Muscle of leg (tissue), 3 donors: ENCODE measurements at regions not wholly inside any gene's neighbourhood (a gene's known extent, or its start where the extent isn't known, plus 50 kb on each side); places are given as distances from the start of the nearest gene placed in this dataset.
"Not testable (repeated sequence)": the region's sequence is repeated elsewhere in the genome, so short reads cannot be mapped to it uniquely, and the experiment has no call there.

ENCODE experiments used
- DNase-seq: peaks from one replicate; pipeline ENCODE4 v3.0.0; 2013
- H3K27ac ChIP-seq: one replicate; pipeline ENCODE4 v1.5.1; 2013; ENCODE audit warnings: mild to moderate bottlenecking, low read length, control low read depth
- H3K27me3 ChIP-seq: one replicate; pipeline ENCODE4 v1.6.1; 2013; ENCODE audit warnings: low read length; ENCODE audit not compliant: control insufficient read depth, insufficient read depth
- H3K36me3 ChIP-seq: one replicate; pipeline ENCODE4 v1.6.1; 2013; ENCODE audit warnings: low read length; ENCODE audit not compliant: control insufficient read depth, insufficient read depth
- H3K4me1 ChIP-seq: one replicate; pipeline ENCODE4 v1.6.1; 2013; ENCODE audit warnings: low read length; ENCODE audit not compliant: control insufficient read depth, insufficient read depth
- H3K4me3 ChIP-seq: one replicate; pipeline ENCODE4 v1.5.1; 2013; ENCODE audit warnings: low read length, control low read depth
- H3K9me3 ChIP-seq: replicated peaks from 2 replicates; pipeline ENCODE4 v1.6.1; 2013; ENCODE audit warnings: low read depth, low read length; ENCODE audit not compliant: control insufficient read depth
- WGBS: methylation state at CpG from one replicate; pipeline ENCODE4 v1.1.5; 2013; ENCODE audit warnings: missing lambda C conversion rate; ENCODE audit not compliant: insufficient coverage; 5-methylcytosine and 5-hydroxymethylcytosine counted together

DNA sequence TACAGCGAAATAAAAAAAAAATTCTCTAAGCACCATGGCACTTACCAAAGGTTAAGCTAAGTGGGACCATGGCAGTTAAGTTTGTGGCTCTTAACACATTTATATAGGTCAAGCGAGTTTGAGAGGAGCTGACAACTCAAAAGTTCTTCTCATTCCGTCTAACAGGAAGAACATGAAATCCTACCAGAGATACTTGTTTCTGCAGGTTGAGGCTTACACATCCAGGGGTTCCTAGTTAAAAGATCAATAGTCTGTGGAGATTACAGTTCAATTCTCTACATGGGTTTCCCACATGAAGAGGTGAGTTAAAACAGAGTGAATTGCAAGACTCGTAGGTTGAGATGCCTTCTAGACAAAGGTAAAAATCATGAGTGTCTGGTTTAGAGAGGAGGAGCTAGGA lies 142.6 kb downstream of the EMP1 start:
- Histone ChIP-seq H3K36me3 (no peaks in the 10 kb centered on the region), H3K27ac (no peak overlapping the region), H3K27me3 (no peaks in the 10 kb centered on the region), H3K4me1 (no peaks in the 10 kb centered on the region), H3K4me3 (no peak overlapping the region), H3K9me3 (no peaks in the 10 kb centered on the region)
- DNase-seq: no peak
- 80% methylated on average over 1 of the region's 4 CpGs for WGBS

DNA sequence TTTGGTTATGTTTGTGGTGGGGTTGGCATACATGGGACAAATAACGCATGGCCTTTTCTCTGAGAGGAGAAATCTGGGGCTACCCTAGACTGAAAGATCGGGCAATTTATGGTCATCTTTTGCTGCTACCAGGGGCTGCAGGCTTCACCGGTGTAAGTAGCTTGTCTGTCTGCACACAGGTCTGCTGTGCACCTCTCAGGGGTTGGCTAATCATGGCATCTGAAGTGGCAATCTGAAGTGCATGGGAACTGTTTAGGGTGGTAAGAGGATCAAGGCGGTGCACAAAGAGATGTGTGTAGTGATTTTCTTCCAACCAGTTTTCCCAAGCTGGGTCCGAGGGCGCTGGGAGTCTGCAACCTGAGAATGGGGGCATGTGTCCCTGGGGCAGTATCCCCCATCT lies 141.3 kb downstream of the EMP1 start:
- Histone ChIP-seq H3K36me3 (no peaks in the 10 kb centered on the region), H3K4me1 (no peaks in the 10 kb centered on the region), H3K4me3 (no peak overlapping the region), H3K27me3 (no peaks in the 10 kb centered on the region), H3K27ac (no peak overlapping the region), H3K9me3 (no peaks in the 10 kb centered on the region)
- 96% methylated on average over 3 of the region's 6 CpGs for WGBS
- no peak for DNase-seq

DNA sequence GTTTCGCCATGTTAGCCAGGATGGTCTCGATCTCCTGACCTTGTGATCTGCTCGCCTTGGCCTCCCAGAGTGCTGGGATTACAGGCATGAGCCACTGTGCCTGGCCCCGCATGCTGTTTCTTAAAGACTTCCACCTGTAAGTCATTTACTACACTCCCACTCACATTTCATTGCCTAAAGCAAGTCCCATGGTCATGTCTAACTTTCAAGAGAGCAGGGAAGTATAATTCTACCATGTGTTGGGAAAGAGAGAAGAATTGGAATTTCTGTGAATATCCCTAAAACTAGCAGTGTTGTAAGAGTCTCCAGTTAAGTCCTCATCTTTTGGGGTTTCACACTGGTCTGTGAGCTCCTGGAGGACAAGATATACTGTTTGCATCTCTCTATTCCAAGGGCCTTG lies 139.7 kb downstream of the EMP1 start:
- no peak for DNase-seq

DNA sequence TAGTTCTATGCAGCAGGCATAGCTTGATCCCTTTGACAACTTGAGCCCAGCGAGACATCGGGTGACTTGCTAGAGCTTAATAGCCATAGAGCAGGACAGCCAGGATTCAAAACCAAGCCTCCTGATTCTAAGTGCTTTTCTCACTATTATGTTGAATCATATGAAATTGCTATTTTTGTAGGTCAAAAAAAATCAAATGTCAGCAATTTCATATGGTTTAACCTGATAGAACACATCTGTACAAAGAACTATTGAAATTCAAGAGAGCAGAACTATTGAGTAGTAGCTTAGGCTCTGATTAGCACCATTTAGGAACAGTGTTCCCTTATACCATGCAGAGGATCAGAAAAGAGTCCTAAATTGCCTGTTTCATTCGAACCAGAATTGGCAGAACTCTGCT lies 132.0 kb downstream of the EMP1 start:
- no peaks in the 10 kb centered on the region for H3K9me3 ChIP-seq
- 40% methylated on average over 1 of the region's 3 CpGs for WGBS
- DNase-seq: no peak

More for the DNA sequence above, 139.7 kb downstream of the EMP1 start:
- H3K36me3 ChIP-seq: no peaks in the 10 kb centered on the region
- H3K4me3 ChIP-seq: no peak overlapping the region
- WGBS: no CpG with 5 or more reads among the region's 4 CpGs
- no peaks in the 10 kb centered on the region for H3K9me3 ChIP-seq
- H3K27ac ChIP-seq: no peak overlapping the region
- H3K4me1 ChIP-seq: no peaks in the 10 kb centered on the region
- no peaks in the 10 kb centered on the region for H3K27me3 ChIP-seq

DNA sequence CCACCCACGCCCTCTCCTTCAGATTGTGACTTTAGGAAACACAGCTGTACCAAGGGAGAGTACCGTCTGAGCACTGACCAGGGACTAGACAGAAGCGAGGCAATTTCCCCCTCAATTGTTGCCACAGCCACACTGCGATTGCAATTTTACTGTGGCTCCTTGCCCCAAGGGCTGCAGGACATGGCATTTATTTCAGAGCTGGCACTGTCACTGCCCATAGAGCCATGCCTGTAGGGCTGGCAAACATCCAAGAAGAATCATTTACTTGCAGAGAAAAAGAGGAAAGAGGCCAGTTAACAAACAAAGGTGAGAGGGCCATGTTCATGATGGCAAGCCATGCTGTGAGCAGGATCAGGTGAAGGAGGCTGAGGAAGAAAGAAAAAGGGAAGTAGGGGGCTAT lies 129.6 kb downstream of the EMP1 start:
- no peak overlapping the region for H3K4me3 ChIP-seq
- H3K9me3 ChIP-seq: no peaks in the 10 kb centered on the region
- no peak for DNase-seq
- no peaks in the 10 kb centered on the region for H3K36me3 ChIP-seq
- no peaks in the 10 kb centered on the region for H3K27me3 ChIP-seq
- WGBS: 44% methylated on average over 3 of the region's 4 CpGs
- no peak overlapping the region for H3K27ac ChIP-seq
- H3K4me1 ChIP-seq: no peaks in the 10 kb centered on the region

More for the DNA sequence above, 132.0 kb downstream of the EMP1 start:
- Histone ChIP-seq H3K36me3 (no peaks in the 10 kb centered on the region), H3K27me3 (no peaks in the 10 kb centered on the region), H3K4me3 (no peak overlapping the region), H3K4me1 (no peaks in the 10 kb centered on the region), H3K27ac (no peak overlapping the region)

DNA sequence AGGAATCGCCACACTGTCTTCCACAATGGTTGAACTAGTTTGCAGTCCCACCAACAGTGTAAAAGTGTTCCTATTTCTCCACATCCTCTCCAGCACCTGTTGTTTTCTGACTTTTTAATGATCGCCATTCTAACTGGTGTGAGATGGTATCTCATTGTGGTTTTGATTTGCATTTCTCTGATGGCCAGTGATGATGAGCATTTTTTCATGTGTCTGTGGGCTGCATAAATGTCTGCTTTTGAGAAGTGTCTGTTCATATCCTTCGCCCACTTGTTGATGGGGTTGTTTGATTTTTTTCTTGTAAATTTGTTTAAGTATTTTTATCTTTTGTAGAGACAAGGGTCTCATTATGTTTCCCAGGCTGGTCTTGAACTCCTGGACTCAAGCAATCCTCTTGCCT lies 128.5 kb downstream of the EMP1 start:
- not testable (repeated sequence) for H3K27me3 ChIP-seq, H3K4me1 ChIP-seq, H3K36me3 ChIP-seq, H3K4me3 ChIP-seq, DNase-seq, H3K9me3 ChIP-seq, H3K27ac ChIP-seq
- WGBS: no CpG with 5 or more reads among the region's 3 CpGs

GRCh38 chr12:13318231-13319015 lies 121.9 kb downstream of the EMP1 start:
- 70% methylated on average over 1 of the region's 3 CpGs for WGBS
- Histone ChIP-seq H3K9me3 (peaks cover 5% of the 10 kb centered on the region), H3K36me3 (no peaks in the 10 kb centered on the region), H3K4me3 (no peak overlapping the region), H3K4me1 (peaks cover 5% of the 10 kb centered on the region), H3K27me3 (no peaks in the 10 kb centered on the region), H3K27ac (no peak overlapping the region)
- DNase-seq: no peak

GRCh38 chr12:13316587-13317246 lies 120.2 kb downstream of the EMP1 start:
- Histone ChIP-seq H3K27ac (no peak overlapping the region), H3K4me1 (peaks cover 5% of the 10 kb centered on the region), H3K27me3 (no peaks in the 10 kb centered on the region), H3K9me3 (peaks cover 5% of the 10 kb centered on the region), H3K36me3 (no peaks in the 10 kb centered on the region), H3K4me3 (no peak overlapping the region)
- 89% methylated on average over 3 of the region's 7 CpGs for WGBS
- no peak for DNase-seq

GRCh38 chr12:13313886-13314285 lies 117.4 kb downstream of the EMP1 start:
- no peak for DNase-seq
- WGBS: 83% methylated on average over 2 of the region's 2 CpGs
- no peaks in the 10 kb centered on the region for H3K36me3 ChIP-seq
- no peak overlapping the region for H3K27ac ChIP-seq
- no peaks in the 10 kb centered on the region for H3K27me3 ChIP-seq
- no peak overlapping the region for H3K4me3 ChIP-seq
- H3K9me3 ChIP-seq: peaks cover 5% of the 10 kb centered on the region
- peaks cover 5% of the 10 kb centered on the region for H3K4me1 ChIP-seq

DNA sequence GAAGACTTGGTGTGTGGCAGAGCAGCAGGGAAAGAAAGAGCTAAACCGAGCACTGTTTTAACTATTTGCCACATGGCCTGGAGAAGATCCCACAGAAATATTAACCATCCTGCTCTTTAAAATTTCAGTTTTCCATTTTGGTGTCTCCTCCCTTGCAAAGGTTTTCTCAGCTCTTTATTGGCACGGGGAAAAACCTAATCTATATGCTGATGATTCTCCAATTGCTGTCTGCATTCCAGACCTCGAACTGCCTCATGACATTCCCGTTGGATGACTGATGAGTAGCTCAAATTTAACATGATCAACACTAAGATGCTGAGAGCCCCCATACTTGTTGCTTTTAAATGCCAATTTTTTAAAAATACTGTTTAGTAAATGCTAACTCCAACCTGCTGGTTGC lies 115.0 kb downstream of the EMP1 start:
- no peak for DNase-seq
- Histone ChIP-seq H3K27ac (no peak overlapping the region), H3K4me3 (no peak overlapping the region), H3K9me3 (no peaks in the 10 kb centered on the region), H3K36me3 (no peaks in the 10 kb centered on the region), H3K27me3 (no peaks in the 10 kb centered on the region), H3K4me1 (peaks cover 5% of the 10 kb centered on the region)
- WGBS: no CpG with 5 or more reads among the region's 4 CpGs
